ENCODE measurements at regions not wholly inside any gene's neighbourhood (a gene's known extent, or its start where the extent isn't known, plus 50 kb on each side); places are given as distances from the start of the nearest gene placed in this dataset.

- no peaks in the 10 kb centered on the region for H3K27me3 Mint-ChIP-seq
- no peak for DNase-seq (ENCODE audit: low spot score, unreplicated experiment)
- H3K36me3 Mint-ChIP-seq (ENCODE audit: insufficient read depth), result no peaks in the 10 kb centered on the region
- TF ChIP-seq CTCF (IDR thresholded peaks at IDR 0.05; ENCODE audit: unreplicated experiment), result no peak
- no peak overlapping the region for H3K27ac Mint-ChIP-seq
- H3K9me3 Mint-ChIP-seq (ENCODE audit: low read depth), result no peaks in the 10 kb centered on the region
- no peak overlapping the region for H3K4me3 Mint-ChIP-seq (ENCODE audit: low read depth)
- no peaks in the 10 kb centered on the region for H3K4me1 Mint-ChIP-seq (ENCODE audit: low read depth)
Observed at GRCh38 chr13:55440465-55441085, 1700.1 kb upstream of the PRR20A start.

GRCh38 chr13:55464222-55464621, 1676.5 kb upstream of the PRR20A start:
- Mint-ChIP-seq H3K9me3 (ENCODE audit: low read depth) (no peaks in the 10 kb centered on the region), H3K27ac (no peak overlapping the region), H3K27me3 (no peaks in the 10 kb centered on the region), H3K4me3 (ENCODE audit: low read depth) (no peak overlapping the region), H3K4me1 (ENCODE audit: low read depth) (no peaks in the 10 kb centered on the region), H3K36me3 (ENCODE audit: insufficient read depth) (no peaks in the 10 kb centered on the region)
- no peak for DNase-seq (ENCODE audit: low spot score, unreplicated experiment)
- TF ChIP-seq CTCF (IDR thresholded peaks at IDR 0.05; ENCODE audit: unreplicated experiment), result no peak

GRCh38 chr13:55467476-55467875, 1673.2 kb upstream of the PRR20A start:
- H3K4me1 Mint-ChIP-seq (ENCODE audit: low read depth), result no peaks in the 10 kb centered on the region
- H3K27ac Mint-ChIP-seq, result no peak overlapping the region
- H3K27me3 Mint-ChIP-seq, result no peaks in the 10 kb centered on the region
- H3K36me3 Mint-ChIP-seq (ENCODE audit: insufficient read depth), result no peaks in the 10 kb centered on the region
- TF ChIP-seq CTCF (IDR thresholded peaks at IDR 0.05; ENCODE audit: unreplicated experiment), result no peak
- no peak overlapping the region for H3K4me3 Mint-ChIP-seq (ENCODE audit: low read depth)
- H3K9me3 Mint-ChIP-seq (ENCODE audit: low read depth), result peaks cover 1% of the 10 kb centered on the region
- DNase-seq (ENCODE audit: low spot score, unreplicated experiment), result no peak

DNA sequence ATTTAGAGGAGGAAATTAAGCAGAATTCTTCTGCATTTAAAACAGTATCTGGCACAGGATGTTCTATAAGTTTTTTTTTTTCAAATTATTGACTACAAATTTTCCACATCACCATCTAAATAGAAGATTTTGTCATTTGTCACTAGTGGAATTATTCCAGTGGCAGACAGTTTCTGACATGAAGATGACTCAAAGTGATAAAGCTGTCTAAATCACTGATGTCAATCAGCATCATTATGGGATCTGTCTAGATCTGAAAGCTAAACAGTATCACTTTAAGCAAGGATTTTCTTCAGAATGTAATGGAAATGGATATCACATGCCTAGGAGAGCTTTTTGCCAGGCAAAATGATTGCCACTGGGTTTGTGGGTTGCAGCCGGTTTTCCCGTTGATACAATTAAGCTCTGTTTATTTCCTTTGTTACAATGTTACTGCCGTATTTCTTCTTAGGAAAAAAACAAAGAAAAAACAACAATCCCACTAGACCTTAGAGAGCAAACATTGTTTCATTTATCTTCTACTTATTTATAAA, 1657.0 kb upstream of the PRR20A start:
- DNase-seq (ENCODE audit: low spot score, unreplicated experiment), result no peak
- Mint-ChIP-seq H3K27ac (no peak overlapping the region), H3K4me3 (ENCODE audit: low read depth) (no peak overlapping the region), H3K36me3 (ENCODE audit: insufficient read depth) (no peaks in the 10 kb centered on the region), H3K9me3 (ENCODE audit: low read depth) (no peaks in the 10 kb centered on the region), H3K4me1 (ENCODE audit: low read depth) (no peaks in the 10 kb centered on the region), H3K27me3 (no peaks in the 10 kb centered on the region)
- no peak for TF ChIP-seq CTCF (IDR thresholded peaks at IDR 0.05; ENCODE audit: unreplicated experiment)

GRCh38 chr13:55493297-55493696, 1647.4 kb upstream of the PRR20A start:
- no peak for TF ChIP-seq CTCF (IDR thresholded peaks at IDR 0.05; ENCODE audit: unreplicated experiment)
- peaks cover 2% of the 10 kb centered on the region for H3K4me1 Mint-ChIP-seq (ENCODE audit: low read depth)
- no peaks in the 10 kb centered on the region for H3K9me3 Mint-ChIP-seq (ENCODE audit: low read depth)
- no peak overlapping the region for H3K27ac Mint-ChIP-seq
- no peak overlapping the region for H3K4me3 Mint-ChIP-seq (ENCODE audit: low read depth)
- no peak for DNase-seq (ENCODE audit: low spot score, unreplicated experiment)
- no peaks in the 10 kb centered on the region for H3K27me3 Mint-ChIP-seq
- no peaks in the 10 kb centered on the region for H3K36me3 Mint-ChIP-seq (ENCODE audit: insufficient read depth)
